Stimulated activated naive CD8-positive, alpha-beta T cell treated with anti-CD3 and anti-CD28 coated beads, Interleukin-15, amount 100 ng/mL, for 72 hours (primary cell): ENCODE measurements at regions not wholly inside any gene's neighbourhood (a gene's known extent, or its start where the extent isn't known, plus 50 kb on each side); places are given as distances from the start of the nearest gene placed in this dataset.

Source experiments
- ATAC-seq: fragments of 150-1000 bp; cut with Tn5 transposase; 2 replicates; pipeline ENCODE4 v1.10.0; 2021; ENCODE audit warnings: mild to moderate bottlenecking, moderate library complexity
- DNase-seq, 2 donors: peaks; one replicate each; pipeline ENCODE4 v3.0.0; 2021 to 2022
- H3K27ac Mint-ChIP-seq, 2 donors: one replicate each; pipeline ENCODE4 v1.8.0; 2022; ENCODE audit warnings: mild to moderate bottlenecking in 2 of 2, mixed read lengths in 2 of 2, moderate library complexity in 2 of 2
- H3K27me3 Mint-ChIP-seq: one replicate; pipeline ENCODE4 v1.8.0; 2022; ENCODE audit warnings: mixed read lengths
- H3K4me1 Mint-ChIP-seq: one replicate; pipeline ENCODE4 v1.8.0; 2022; ENCODE audit warnings: mild to moderate bottlenecking, mixed read lengths
- H3K4me3 Mint-ChIP-seq, 2 donors: one replicate each; pipeline ENCODE4 v1.8.0; 2022; ENCODE audit warnings: mild to moderate bottlenecking in 2 of 2, mixed read lengths in 2 of 2, moderate library complexity in 1 of 2
- H3K9me3 Mint-ChIP-seq, 2 donors: one replicate each; pipeline ENCODE4 v1.8.0; 2022; ENCODE audit warnings: mixed read lengths in 2 of 2

DNA sequence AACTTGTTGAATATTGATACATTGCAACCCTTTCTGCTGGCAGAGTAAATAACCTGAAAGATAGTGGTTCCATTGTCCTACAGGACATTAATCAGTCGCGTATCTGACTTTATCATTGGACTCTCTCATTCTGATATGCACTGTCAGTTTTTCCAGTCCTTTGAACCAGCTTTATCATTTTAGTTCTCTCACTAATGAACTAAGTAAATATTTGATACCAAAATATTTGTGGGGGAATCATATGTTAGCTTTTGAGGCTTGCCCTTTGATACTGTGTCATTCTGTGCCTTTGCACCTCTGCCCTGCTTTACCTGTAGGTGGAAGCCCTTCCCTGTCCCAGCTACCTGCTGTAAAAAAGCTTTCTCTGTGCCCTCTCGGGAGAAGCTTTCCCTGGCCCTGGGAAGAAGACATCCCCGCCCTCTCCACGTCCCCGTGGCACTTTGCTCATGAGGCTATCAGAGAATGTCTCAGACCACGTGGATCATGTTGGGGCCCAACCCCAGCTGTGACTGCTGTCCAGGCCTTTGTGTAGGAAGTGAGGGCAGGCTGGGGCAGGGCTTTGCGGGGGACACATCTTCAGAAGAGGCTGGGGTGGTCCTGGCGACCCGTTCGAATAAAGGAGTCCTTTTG lies 117.8 kb upstream of the NXT1 start:
- peaks cover 28 to 29% of the 10 kb centered on the region in 2 donors for H3K9me3 Mint-ChIP-seq
- H3K27ac Mint-ChIP-seq = no peak overlapping the region
- H3K4me3 Mint-ChIP-seq = no peak overlapping the region
- no peaks in the 10 kb centered on the region for H3K27me3 Mint-ChIP-seq
- ATAC-seq (no peak), DNase-seq (no peak)
- H3K4me1 Mint-ChIP-seq = no peaks in the 10 kb centered on the region

DNA sequence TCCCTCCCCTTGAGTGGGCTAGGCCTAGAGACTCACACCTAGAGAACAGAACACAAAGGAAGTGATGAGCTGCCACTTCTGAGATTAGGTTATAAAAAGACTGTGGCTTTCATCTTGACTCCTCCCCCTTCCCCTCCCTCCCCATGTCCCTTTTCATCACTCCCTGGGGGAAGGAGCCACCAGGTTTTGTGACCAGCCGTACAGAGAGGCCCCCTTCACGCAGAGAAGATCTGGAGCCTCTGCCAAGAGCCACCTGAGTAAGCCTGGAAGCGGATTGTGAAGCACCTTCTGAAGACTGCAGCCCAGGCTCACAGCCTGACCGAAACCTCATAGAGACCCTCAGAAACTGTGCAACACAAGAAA lies 118.4 kb upstream of the NXT1 start:
- Mint-ChIP-seq H3K27ac (no peak overlapping the region), H3K9me3 (peaks cover 24 to 27% of the 10 kb centered on the region in 2 donors), H3K4me3 (no peak overlapping the region), H3K27me3 (no peaks in the 10 kb centered on the region), H3K4me1 (no peaks in the 10 kb centered on the region)
- no peak for ATAC-seq
- no peak for DNase-seq

GRCh38 chr20:23231561-23232218 lies 118.9 kb upstream of the NXT1 start:
- H3K27me3 Mint-ChIP-seq = no peaks in the 10 kb centered on the region
- no peak overlapping the region for H3K4me3 Mint-ChIP-seq
- H3K27ac Mint-ChIP-seq = no peak overlapping the region
- ATAC-seq (no peak), DNase-seq (no peak)
- peaks cover 20 to 27% of the 10 kb centered on the region in 2 donors for H3K9me3 Mint-ChIP-seq
- H3K4me1 Mint-ChIP-seq = no peaks in the 10 kb centered on the region

GRCh38 chr20:23230766-23231385 lies 119.7 kb upstream of the NXT1 start:
- no peaks in the 10 kb centered on the region for H3K4me1 Mint-ChIP-seq
- DNase-seq = no peak

DNA sequence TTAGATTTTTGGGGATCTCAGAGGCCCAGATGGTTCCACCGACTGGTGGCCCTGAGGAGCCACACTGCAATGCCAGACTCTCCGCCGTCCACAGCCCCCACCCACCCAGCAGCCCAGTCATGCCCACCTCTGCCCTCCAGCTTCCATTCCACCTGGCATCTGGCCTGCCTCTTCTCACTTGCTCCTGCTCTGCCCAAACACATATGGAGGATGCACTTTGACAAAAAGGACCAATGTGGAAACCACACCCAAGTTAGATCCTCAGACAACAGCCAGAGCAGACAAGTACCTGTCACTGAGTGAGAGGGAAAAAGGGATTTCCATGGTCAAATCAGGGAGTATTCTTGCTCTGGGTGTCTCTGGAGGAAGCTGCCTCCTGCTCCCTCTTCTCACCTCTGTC lies 120.6 kb upstream of the NXT1 start:
- DNase-seq = no peak
- H3K9me3 Mint-ChIP-seq = peaks cover 15 to 27% of the 10 kb centered on the region in 2 donors
- ATAC-seq = no peak
- no peaks in the 10 kb centered on the region for H3K4me1 Mint-ChIP-seq
- H3K4me3 Mint-ChIP-seq = no peak overlapping the region
- no peak overlapping the region for H3K27ac Mint-ChIP-seq
- H3K27me3 Mint-ChIP-seq = no peaks in the 10 kb centered on the region

More at GRCh38 chr20:23230766-23231385, 119.7 kb upstream of the NXT1 start:
- Mint-ChIP-seq H3K27me3 (no peaks in the 10 kb centered on the region), H3K9me3 (peaks cover 20 to 27% of the 10 kb centered on the region in 2 donors), H3K27ac (peak overlapping the region in 1 of 2 donors; percentile 8), H3K4me3 (no peak overlapping the region)
- no peak for ATAC-seq

- Mint-ChIP-seq H3K4me3 (no peak overlapping the region), H3K27me3 (no peaks in the 10 kb centered on the region), H3K9me3 (peaks cover 15 to 21% of the 10 kb centered on the region in 2 donors), H3K27ac (no peak overlapping the region), H3K4me1 (no peaks in the 10 kb centered on the region)
- DNase-seq = no peak
- ATAC-seq = no peak
These were observed 121.7 kb upstream of the NXT1 start for GRCh38 chr20:23228912-23229311.

DNA sequence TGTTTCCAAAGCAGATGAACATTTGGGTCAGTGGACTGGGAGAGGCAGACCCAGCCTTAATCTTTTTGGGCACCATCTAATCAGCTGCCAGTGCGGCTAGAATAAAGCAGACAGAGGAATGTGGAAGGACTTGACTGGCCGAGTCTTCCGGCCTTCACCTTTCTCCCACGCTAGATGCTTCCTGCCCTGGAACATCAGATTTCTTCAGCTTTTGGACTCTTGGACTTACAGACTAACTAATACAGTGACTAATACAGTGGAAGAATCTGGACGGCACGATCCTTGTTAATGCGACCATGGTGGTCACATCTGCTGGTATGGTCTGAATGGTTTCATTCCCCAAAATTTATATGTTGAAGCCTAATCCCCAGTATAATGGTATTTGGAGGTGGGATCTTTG lies 122.6 kb upstream of the NXT1 start:
- no peak for DNase-seq
- Mint-ChIP-seq H3K4me1 (no peaks in the 10 kb centered on the region), H3K27me3 (no peaks in the 10 kb centered on the region), H3K27ac (no peak overlapping the region), H3K4me3 (no peak overlapping the region), H3K9me3 (peaks cover 11 to 15% of the 10 kb centered on the region in 2 donors)
- ATAC-seq = no peak

GRCh38 chr20:23227274-23227673 lies 123.3 kb upstream of the NXT1 start:
- Mint-ChIP-seq H3K9me3 (peaks cover 9 to 20% of the 10 kb centered on the region in 2 donors), H3K4me1 (no peaks in the 10 kb centered on the region), H3K27me3 (no peaks in the 10 kb centered on the region), H3K27ac (no peak overlapping the region), H3K4me3 (no peak overlapping the region)
- no peak for DNase-seq
- ATAC-seq = no peak

DNA sequence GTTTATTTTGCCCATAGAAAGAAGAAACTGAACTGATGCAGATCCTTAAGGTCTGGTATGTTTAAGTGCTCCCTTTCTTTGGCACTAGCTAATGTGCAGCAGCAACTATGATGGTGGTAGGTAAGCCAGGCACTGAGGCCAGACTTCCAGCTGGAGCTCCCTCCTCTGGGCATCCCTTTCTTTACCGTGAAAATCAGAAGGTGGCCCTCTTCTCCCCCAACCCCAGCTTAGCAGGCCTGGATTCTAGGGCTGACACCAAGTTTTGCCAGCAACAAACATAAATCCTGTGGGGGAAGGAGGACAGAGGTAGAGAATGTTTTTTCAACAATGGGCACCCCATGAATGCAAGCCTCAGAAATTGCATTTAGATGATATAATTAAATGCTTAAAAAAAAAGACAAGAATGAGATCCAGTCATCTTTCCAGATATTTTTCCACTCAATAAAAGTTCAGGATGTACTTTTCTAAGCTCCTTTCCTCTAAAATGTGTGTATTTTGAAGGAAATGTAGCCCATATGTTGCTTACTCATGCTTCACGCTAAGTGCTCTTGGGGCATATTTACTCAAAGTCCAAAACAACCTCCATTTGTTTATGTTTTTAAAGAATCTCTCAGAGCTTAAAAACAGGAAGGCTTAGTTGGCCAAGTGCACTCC lies 123.9 kb upstream of the NXT1 start:
- DNase-seq (no peak), ATAC-seq (no peak)
- H3K27me3 Mint-ChIP-seq = no peaks in the 10 kb centered on the region
- no peaks in the 10 kb centered on the region for H3K4me1 Mint-ChIP-seq
- no peak overlapping the region for H3K27ac Mint-ChIP-seq
- peaks cover 10 to 19% of the 10 kb centered on the region in 2 donors for H3K9me3 Mint-ChIP-seq
- no peak overlapping the region for H3K4me3 Mint-ChIP-seq

DNA sequence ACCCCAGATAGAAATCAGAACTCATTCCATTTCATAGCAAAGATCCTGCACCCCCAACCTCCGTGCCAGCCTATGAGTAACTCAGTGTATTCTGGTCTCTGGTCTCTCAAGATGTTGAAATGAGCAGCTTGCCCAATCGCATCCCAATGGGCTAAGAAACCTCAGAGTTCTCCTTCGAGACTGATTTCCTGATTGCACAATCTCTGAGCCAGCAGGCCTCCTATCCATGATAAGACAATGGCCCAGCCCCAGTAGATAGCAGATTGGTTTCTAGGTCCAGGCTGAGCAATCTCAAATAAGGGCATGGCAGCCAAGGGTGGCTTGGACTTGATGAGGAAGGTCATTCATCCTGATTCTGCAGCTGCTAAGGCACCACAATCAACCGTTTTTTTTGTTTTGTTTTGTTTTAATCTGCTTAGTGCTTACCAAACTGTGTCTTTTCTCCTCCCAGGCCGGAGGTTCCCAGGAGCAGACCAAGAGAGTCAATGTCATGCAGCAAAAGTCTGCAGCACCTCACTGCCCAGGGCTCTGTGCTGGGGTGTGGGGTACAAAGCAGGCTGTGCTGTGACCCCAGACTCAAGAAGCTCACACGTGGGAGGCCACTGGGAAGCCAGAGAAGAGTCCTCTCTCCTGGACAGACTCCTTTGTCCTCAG lies 125.1 kb upstream of the NXT1 start:
- no peak for DNase-seq
- Mint-ChIP-seq H3K9me3 (peaks cover 13 to 21% of the 10 kb centered on the region in 2 donors), H3K27me3 (peaks cover 7% of the 10 kb centered on the region), H3K4me3 (no peak overlapping the region), H3K27ac (no peak overlapping the region), H3K4me1 (no peaks in the 10 kb centered on the region)
- ATAC-seq = no peak

GRCh38 chr20:23224806-23225205 lies 125.8 kb upstream of the NXT1 start:
- Mint-ChIP-seq H3K4me1 (no peaks in the 10 kb centered on the region), H3K27ac (no peak overlapping the region), H3K9me3 (peaks cover 18 to 21% of the 10 kb centered on the region in 2 donors), H3K4me3 (no peak overlapping the region), H3K27me3 (peaks cover 7% of the 10 kb centered on the region)
- ATAC-seq (no peak), DNase-seq (no peak)

DNA sequence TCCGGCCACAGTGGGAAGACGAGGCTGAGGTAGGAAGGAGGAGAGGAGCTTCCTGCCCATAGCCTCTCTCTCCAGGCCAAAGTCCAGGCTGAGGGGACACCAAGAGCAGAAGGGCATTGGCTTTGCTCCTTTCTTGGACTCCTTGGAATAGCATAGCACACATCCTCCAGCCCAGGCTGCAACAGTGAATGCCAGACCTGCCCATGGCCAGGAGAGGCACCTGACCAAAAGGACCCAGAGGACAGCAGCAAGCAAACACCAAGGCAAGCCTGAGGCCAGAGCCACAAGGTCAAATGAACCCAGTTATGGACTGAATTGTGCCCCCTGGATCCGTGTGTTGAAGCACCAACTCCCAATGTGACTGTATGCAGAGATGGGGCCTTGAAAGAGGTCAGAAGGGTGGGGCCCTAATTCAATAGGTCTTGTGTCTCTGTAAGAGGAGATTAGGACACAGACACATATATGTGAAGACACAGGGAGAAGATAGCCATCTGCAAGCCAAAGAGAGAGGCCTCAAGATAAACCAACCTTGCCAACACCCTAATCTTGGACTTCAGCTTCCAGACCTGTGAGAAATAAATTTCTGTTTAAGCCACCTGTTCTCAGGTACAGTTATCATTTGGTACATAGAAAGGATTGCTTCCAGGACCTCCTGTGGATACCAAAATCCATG lies 126.5 kb upstream of the NXT1 start:
- H3K27me3 Mint-ChIP-seq = peaks cover 7% of the 10 kb centered on the region
- peaks cover 22 to 26% of the 10 kb centered on the region in 2 donors for H3K9me3 Mint-ChIP-seq
- H3K27ac Mint-ChIP-seq = peak overlapping the region in 1 of 2 donors; percentile 9
- H3K4me1 Mint-ChIP-seq = no peaks in the 10 kb centered on the region
- ATAC-seq = no peak
- DNase-seq = no peak
- H3K4me3 Mint-ChIP-seq = no peak overlapping the region

GRCh38 chr20:23222531-23223200 lies 127.9 kb upstream of the NXT1 start:
- no peak for ATAC-seq
- Mint-ChIP-seq H3K4me3 (no peak overlapping the region), H3K27me3 (peaks cover 7% of the 10 kb centered on the region), H3K27ac (no peak overlapping the region), H3K4me1 (no peaks in the 10 kb centered on the region), H3K9me3 (peaks cover 27 to 37% of the 10 kb centered on the region in 2 donors)
- DNase-seq = no peak

DNA sequence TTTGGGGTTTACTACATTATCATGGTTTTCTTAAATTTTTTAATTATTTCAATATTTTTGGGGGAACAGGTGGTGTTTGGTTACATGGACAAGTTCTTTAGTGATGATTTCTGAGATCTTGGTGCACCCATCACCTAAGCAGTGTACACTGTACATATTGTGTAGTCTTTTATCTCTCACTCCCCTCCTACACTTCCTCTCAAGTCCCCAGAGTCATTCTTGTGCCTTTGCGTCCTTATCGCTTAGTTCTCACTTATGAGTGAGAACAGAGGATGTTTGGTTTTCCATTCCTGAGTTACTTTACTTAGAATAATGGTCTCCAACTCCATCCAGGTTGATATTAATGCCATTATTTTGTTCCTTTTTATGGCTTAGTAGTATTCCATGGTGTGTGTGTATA lies 130.9 kb upstream of the CD93 start:
- no peak overlapping the region for H3K4me3 Mint-ChIP-seq
- H3K4me1 Mint-ChIP-seq = no peaks in the 10 kb centered on the region
- ATAC-seq = no peak
- DNase-seq = no peak
- peaks cover 25 to 26% of the 10 kb centered on the region in 2 donors for H3K9me3 Mint-ChIP-seq
- H3K27me3 Mint-ChIP-seq = peaks cover 9% of the 10 kb centered on the region
- no peak overlapping the region for H3K27ac Mint-ChIP-seq
